GM13976 (cell line): ENCODE measurements at regions not wholly inside any gene's neighbourhood (a gene's known extent, or its start where the extent isn't known, plus 50 kb on each side); places are given as distances from the start of the nearest gene placed in this dataset.
"Not testable (repeated sequence)": the region's sequence is repeated elsewhere in the genome, so short reads cannot be mapped to it uniquely, and the experiment has no call there.

ENCODE experiments used
- DNase-seq: peaks from one replicate; pipeline ENCODE4 v3.0.0; 2012; ENCODE audit warnings: low spot score
- in situ Hi-C: fragments of 300-500 bp; cut with MboI; formaldehyde crosslinking; loops from one replicate; pipeline ENCODE4 v1.12.0; 2022; ENCODE audit warnings: low sequenced_read_pairs, mixed read lengths, inconsistent platforms; ENCODE audit not compliant: unreplicated experiment
- TF ChIP-seq, protein P1 (sequence below): IDR thresholded peaks from 2 replicates; pipeline ENCODE4 v1.5.1; 2012; ENCODE audit warnings: borderline replicate concordance, mild to moderate bottlenecking; ENCODE audit not compliant: insufficient read depth; ENCODE audit errors: extremely low read depth, missing control alignments, control extremely low read depth

- no peak for DNase-seq
- TF ChIP-seq, protein P1, sequence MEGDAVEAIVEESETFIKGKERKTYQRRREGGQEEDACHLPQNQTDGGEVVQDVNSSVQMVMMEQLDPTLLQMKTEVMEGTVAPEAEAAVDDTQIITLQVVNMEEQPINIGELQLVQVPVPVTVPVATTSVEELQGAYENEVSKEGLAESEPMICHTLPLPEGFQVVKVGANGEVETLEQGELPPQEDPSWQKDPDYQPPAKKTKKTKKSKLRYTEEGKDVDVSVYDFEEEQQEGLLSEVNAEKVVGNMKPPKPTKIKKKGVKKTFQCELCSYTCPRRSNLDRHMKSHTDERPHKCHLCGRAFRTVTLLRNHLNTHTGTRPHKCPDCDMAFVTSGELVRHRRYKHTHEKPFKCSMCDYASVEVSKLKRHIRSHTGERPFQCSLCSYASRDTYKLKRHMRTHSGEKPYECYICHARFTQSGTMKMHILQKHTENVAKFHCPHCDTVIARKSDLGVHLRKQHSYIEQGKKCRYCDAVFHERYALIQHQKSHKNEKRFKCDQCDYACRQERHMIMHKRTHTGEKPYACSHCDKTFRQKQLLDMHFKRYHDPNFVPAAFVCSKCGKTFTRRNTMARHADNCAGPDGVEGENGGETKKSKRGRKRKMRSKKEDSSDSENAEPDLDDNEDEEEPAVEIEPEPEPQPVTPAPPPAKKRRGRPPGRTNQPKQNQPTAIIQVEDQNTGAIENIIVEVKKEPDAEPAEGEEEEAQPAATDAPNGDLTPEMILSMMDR, result no peak
- in situ Hi-C loops, result no loop called here
These were observed 384.4 kb upstream of the CAMK1G start for GRCh38 chr1:209198961-209199750.

DNA sequence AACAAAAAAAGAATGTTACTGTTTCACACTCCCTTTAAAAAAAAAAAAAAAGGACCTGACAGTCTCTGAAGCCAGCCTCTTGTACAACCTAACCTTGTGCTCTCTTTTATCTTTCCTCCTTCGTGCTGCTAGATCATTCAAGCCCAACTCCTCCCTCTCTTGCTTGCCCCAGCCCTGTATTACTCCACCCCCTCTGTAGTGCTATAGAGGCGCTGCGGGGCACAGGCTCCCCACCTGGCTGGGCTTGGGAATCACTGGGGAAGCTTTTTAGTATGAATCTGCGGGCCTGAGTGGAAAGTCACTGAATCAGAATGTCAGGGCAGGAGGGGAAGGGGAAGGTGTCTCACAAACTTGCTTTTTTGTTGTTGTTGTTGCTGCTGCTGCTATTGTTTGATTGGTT lies 383.7 kb upstream of the CAMK1G start:
- in situ Hi-C loops, result no loop called here

GRCh38 chr1:209202321-209202720 lies 381.2 kb upstream of the CAMK1G start:
- DNase-seq, in situ Hi-C loops: not testable (repeated sequence)

More for the DNA sequence above, 383.7 kb upstream of the CAMK1G start:
- no peak for DNase-seq
- TF ChIP-seq, protein P1, result no peak

GRCh38 chr1:209202830-209203532 lies 380.5 kb upstream of the CAMK1G start:
- TF ChIP-seq, protein P1, result peak; percentile 69
- in situ Hi-C loops, result no loop called here
- DNase-seq, result peak; percentile 62

DNA sequence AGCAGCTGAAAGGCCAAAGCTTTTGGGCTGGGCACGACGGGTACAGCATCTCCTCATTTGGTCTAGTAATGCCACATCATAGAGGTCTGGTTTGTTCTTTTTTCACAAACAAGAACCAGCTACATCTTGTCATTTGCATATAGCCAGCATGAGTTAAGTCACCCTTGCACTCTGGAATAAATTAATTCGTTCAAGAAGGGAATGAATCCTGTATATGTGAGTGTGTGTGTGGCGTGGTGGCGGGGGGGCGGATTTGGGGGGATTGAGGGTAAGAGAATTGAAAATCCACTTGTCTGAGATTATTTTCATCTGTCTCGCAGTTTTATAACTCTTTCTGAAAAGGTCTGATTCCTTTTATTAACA lies 380.0 kb upstream of the CAMK1G start:
- in situ Hi-C loops, result no loop called here
- DNase-seq, result no peak
- TF ChIP-seq, protein P1, result no peak

DNA sequence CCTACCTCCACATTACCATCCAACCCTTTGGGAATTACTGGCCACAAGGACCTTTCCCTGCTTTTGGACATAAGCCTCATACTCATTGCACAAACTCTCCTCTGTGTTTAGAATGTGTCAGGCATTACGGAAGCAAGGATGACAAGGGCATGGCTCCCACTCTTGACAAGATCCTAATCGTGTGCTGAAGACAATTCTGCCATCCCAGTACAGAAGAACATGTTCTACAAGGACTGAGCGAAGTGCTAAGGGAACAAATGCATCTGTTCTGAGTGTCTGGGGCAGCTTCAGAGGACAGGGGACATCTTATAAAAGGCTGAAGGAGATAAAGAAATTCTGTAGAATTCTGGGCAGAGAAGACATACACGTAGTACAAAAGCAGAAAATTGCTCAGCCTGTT lies 378.5 kb upstream of the CAMK1G start:
- no peak for DNase-seq
- in situ Hi-C loops, result no loop called here
- TF ChIP-seq, protein P1, result no peak

- TF ChIP-seq, protein P1, result no peak
- in situ Hi-C loops, result no loop called here
These were observed 376.3 kb upstream of the CAMK1G start for GRCh38 chr1:209207126-209207700.

More at GRCh38 chr1:209207126-209207700, 376.3 kb upstream of the CAMK1G start:
- DNase-seq, result no peak
